Liver (tissue), 8 donors: ENCODE measurements at regions not wholly inside any gene's neighbourhood (a gene's known extent, or its start where the extent isn't known, plus 50 kb on each side); places are given as distances from the start of the nearest gene placed in this dataset.

Experiments used
- DNase-seq: peaks from one replicate; pipeline ENCODE4 v3.0.0-alpha.2; 2017; ENCODE audit warnings: low spot score
- H3K27ac ChIP-seq, 2 donors: one replicate each; pipeline ENCODE4 v1.7.0; 2013; ENCODE audit warnings: inconsistent platforms in 2 of 2, low read length in 2 of 2, control low read depth in 1 of 2, low read depth in 1 of 2, mild to moderate bottlenecking in 1 of 2
- H3K27me3 ChIP-seq, 4 donors: one replicate each; pipeline versions ENCODE4 v1.6.1 to v1.7.0; 2013; ENCODE audit warnings: low read length in 3 of 4, inconsistent platforms in 1 of 4, mild to moderate bottlenecking in 1 of 4, moderate library complexity in 1 of 4; ENCODE audit not compliant: control insufficient read depth in 4 of 4, insufficient read depth in 4 of 4
- H3K36me3 ChIP-seq, 4 donors: one replicate each; pipeline versions ENCODE4 v1.6.1 to v1.7.0; 2013; ENCODE audit warnings: low read length in 3 of 4, mild to moderate bottlenecking in 3 of 4, low read depth in 1 of 4, moderate library complexity in 1 of 4; ENCODE audit not compliant: control insufficient read depth in 4 of 4, insufficient read depth in 3 of 4
- H3K4me1 ChIP-seq, 4 donors: one replicate each; pipeline versions ENCODE4 v1.6.1 to v1.7.0; 2013; ENCODE audit warnings: low read length in 3 of 4, mild to moderate bottlenecking in 3 of 4, moderate library complexity in 1 of 4; ENCODE audit not compliant: control insufficient read depth in 4 of 4, insufficient read depth in 4 of 4
- H3K4me3 ChIP-seq, 3 donors: one replicate each; pipeline versions ENCODE4 v1.6.1 to v1.7.0; 2013; ENCODE audit warnings: low read length in 3 of 3, control low read depth in 1 of 3, low read depth in 1 of 3, mild to moderate bottlenecking in 1 of 3
- H3K9ac ChIP-seq, 2 donors: one replicate each; pipeline ENCODE4 v1.7.0; 2013; ENCODE audit warnings: low read length in 2 of 2, mild to moderate bottlenecking in 2 of 2, moderate library complexity in 2 of 2, control low read depth in 1 of 2, low read depth in 1 of 2
- H3K9me3 ChIP-seq, 4 donors: one replicate each; pipeline versions ENCODE4 v1.6.1 to v1.7.0; 2013; ENCODE audit warnings: low read length in 3 of 4; ENCODE audit not compliant: control insufficient read depth in 4 of 4
- EGR1 ChIP-seq, 2 donors: IDR thresholded peaks; 2 replicates each; pipeline ENCODE4 v1.6.1; 2016 to 2018; ENCODE audit warnings: antibody characterized with exemption in 2 of 2, low read depth in 2 of 2
- FOXA1 ChIP-seq: IDR thresholded peaks from 2 replicates; pipeline ENCODE4 v1.6.1; 2016; ENCODE audit warnings: antibody characterized with exemption
- FOXA2 ChIP-seq: IDR thresholded peaks from 2 replicates; pipeline ENCODE4 v1.6.1; 2016; ENCODE audit warnings: antibody characterized with exemption
- GABPA ChIP-seq, 2 donors: IDR thresholded peaks in 1 of 2; conservative IDR thresholded peaks in 1 of 2; 2 replicates each; pipeline ENCODE4 v1.6.1; 2016; ENCODE audit warnings: antibody characterized with exemption in 2 of 2, mild to moderate bottlenecking in 1 of 2, moderate library complexity in 1 of 2
- HNF4G ChIP-seq: IDR thresholded peaks from 2 replicates; pipeline ENCODE4 v1.6.1; 2016; ENCODE audit warnings: antibody characterized with exemption
- JUND ChIP-seq, 2 donors: IDR thresholded peaks; 2 replicates each; pipeline ENCODE4 v1.6.1; 2016; ENCODE audit warnings: antibody characterized with exemption in 2 of 2
- NR2F2 ChIP-seq: IDR thresholded peaks from 2 replicates; pipeline ENCODE4 v1.6.1; 2016; ENCODE audit warnings: antibody characterized with exemption
- RXRA ChIP-seq, 2 donors: IDR thresholded peaks; 2 replicates each; pipeline ENCODE4 v1.6.1; 2017 to 2018; ENCODE audit warnings: antibody characterized with exemption in 2 of 2, mild to moderate bottlenecking in 1 of 2
- TAF1 ChIP-seq: conservative IDR thresholded peaks from 2 replicates; pipeline ENCODE4 v1.6.1; 2016; ENCODE audit warnings: antibody characterized with exemption, mild to moderate bottlenecking
- YY1 ChIP-seq: IDR thresholded peaks from 2 replicates; pipeline ENCODE4 v1.6.1; 2016; ENCODE audit warnings: antibody characterized with exemption, mild to moderate bottlenecking
- WGBS: extraction: QIAGEN DNeasy Blood & Tissue Kit; methylation state at CpG from one replicate; pipeline ENCODE4 v1.1.7; 2013; 5-methylcytosine and 5-hydroxymethylcytosine counted together
- TF ChIP-seq, protein P1 (sequence below): IDR thresholded peaks from 2 replicates; pipeline ENCODE4 v1.6.1; 2016; ENCODE audit warnings: antibody characterized with exemption
- TF ChIP-seq, protein P2 (sequence below): IDR thresholded peaks from 2 replicates; pipeline ENCODE4 v1.6.1; 2016; ENCODE audit warnings: antibody characterized with exemption
- TF ChIP-seq, protein P3 (sequence below): IDR thresholded peaks from 2 replicates; pipeline ENCODE4 v1.6.1; 2016; ENCODE audit warnings: antibody characterized with exemption
- TF ChIP-seq, protein P4 (sequence below): fragments of 150-350 bp; IDR thresholded peaks from 2 replicates; pipeline ENCODE4 v1.5.1; 2017; ENCODE audit warnings: improper control_type of control experiment, low read depth, low read length; ENCODE audit not compliant: missing input control
- donor health status: healthy.
- donor health status: healthy.
- donor health status: healthy.
- donor health status: healthy.
- donor health status: healthy.

DNA sequence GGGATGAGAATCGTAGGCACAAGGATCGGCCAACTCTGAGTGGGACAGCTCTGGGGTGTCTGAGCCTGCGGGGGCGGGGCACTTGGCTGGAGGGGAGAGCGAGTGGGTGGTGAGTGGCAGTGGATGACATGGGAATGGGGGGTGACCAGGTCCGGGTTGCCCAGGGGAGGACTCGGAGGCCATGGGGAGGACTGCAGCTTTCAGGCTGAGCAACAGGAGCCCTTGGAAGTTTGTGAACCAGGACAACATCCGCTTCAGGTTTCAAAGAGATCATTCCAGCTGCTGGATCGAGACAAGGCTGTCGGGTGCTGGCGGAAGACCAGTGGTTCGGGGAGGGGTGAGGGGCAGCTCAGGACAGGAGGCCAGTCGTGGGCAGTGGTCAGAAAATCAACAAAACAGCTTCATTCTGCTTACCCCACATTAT lies 124.4 kb upstream of the IRF2BP2 start:
- 93% methylated on average over 13 of the region's 13 CpGs for WGBS
- H3K4me1 ChIP-seq = peaks cover 0 to 3% (median 0%) of the 10 kb centered on the region in 4 donors
- no peaks in the 10 kb centered on the region for H3K9me3 ChIP-seq
- H3K27ac ChIP-seq = no peak overlapping the region
- no peak for DNase-seq
- H3K4me3 ChIP-seq = no peak overlapping the region
- H3K27me3 ChIP-seq = no peaks in the 10 kb centered on the region
- no peak overlapping the region for H3K9ac ChIP-seq
- TF ChIP-seq, protein P1, sequence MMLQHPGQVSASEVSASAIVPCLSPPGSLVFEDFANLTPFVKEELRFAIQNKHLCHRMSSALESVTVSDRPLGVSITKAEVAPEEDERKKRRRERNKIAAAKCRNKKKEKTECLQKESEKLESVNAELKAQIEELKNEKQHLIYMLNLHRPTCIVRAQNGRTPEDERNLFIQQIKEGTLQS = no peak
- TF ChIP-seq JUND (IDR thresholded peaks at IDR 0.05) (no peak), RXRA (IDR thresholded peaks at IDR 0.05) (no peak), YY1 (no peak), FOXA2 (no peak), HNF4G (no peak), EGR1 (IDR thresholded peaks at IDR 0.05; ENCODE audit: low read depth in 2 of 2) (no peak)
- TF ChIP-seq, protein P2, sequence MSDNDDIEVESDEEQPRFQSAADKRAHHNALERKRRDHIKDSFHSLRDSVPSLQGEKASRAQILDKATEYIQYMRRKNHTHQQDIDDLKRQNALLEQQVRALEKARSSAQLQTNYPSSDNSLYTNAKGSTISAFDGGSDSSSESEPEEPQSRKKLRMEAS = no peak
- H3K36me3 ChIP-seq = no peaks in the 10 kb centered on the region

DNA sequence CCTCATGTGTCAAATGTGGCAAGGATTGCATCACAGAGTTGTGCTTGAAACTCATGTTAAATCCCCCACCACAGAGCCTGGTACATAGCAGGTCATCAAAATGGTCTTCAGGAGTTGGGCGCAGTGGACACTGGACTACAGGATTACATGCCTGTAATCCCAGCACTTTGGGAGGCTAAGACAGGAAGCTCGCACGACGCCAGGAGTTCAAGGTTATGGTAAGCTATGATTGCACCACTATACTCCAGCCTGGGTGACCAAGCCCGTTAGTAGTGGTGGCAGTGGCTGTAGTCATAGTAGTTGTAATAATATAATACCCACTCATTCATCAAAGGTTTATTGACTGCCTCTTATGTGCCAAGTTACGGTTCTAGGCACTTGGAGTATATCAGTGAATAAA lies 123.4 kb upstream of the IRF2BP2 start:
- DNase-seq = no peak
- Histone ChIP-seq H3K27ac (no peak overlapping the region), H3K4me3 (no peak overlapping the region), H3K9me3 (no peaks in the 10 kb centered on the region), H3K36me3 (no peaks in the 10 kb centered on the region), H3K9ac (no peak overlapping the region), H3K27me3 (no peaks in the 10 kb centered on the region), H3K4me1 (peaks cover 0 to 3% (median 0%) of the 10 kb centered on the region in 4 donors)
- TF ChIP-seq, protein P3, sequence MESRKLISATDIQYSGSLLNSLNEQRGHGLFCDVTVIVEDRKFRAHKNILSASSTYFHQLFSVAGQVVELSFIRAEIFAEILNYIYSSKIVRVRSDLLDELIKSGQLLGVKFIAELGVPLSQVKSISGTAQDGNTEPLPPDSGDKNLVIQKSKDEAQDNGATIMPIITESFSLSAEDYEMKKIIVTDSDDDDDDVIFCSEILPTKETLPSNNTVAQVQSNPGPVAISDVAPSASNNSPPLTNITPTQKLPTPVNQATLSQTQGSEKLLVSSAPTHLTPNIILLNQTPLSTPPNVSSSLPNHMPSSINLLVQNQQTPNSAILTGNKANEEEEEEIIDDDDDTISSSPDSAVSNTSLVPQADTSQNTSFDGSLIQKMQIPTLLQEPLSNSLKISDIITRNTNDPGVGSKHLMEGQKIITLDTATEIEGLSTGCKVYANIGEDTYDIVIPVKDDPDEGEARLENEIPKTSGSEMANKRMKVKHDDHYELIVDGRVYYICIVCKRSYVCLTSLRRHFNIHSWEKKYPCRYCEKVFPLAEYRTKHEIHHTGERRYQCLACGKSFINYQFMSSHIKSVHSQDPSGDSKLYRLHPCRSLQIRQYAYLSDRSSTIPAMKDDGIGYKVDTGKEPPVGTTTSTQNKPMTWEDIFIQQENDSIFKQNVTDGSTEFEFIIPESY = no peak
- TF ChIP-seq YY1 = no peak
- TF ChIP-seq, protein P4, sequence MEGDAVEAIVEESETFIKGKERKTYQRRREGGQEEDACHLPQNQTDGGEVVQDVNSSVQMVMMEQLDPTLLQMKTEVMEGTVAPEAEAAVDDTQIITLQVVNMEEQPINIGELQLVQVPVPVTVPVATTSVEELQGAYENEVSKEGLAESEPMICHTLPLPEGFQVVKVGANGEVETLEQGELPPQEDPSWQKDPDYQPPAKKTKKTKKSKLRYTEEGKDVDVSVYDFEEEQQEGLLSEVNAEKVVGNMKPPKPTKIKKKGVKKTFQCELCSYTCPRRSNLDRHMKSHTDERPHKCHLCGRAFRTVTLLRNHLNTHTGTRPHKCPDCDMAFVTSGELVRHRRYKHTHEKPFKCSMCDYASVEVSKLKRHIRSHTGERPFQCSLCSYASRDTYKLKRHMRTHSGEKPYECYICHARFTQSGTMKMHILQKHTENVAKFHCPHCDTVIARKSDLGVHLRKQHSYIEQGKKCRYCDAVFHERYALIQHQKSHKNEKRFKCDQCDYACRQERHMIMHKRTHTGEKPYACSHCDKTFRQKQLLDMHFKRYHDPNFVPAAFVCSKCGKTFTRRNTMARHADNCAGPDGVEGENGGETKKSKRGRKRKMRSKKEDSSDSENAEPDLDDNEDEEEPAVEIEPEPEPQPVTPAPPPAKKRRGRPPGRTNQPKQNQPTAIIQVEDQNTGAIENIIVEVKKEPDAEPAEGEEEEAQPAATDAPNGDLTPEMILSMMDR = no peak
- TF ChIP-seq TAF1 = no peak
- no peak for TF ChIP-seq FOXA2
- TF ChIP-seq EGR1 (IDR thresholded peaks at IDR 0.05; ENCODE audit: low read depth in 2 of 2) = no peak
- 88% methylated on average over 6 of the region's 6 CpGs for WGBS

DNA sequence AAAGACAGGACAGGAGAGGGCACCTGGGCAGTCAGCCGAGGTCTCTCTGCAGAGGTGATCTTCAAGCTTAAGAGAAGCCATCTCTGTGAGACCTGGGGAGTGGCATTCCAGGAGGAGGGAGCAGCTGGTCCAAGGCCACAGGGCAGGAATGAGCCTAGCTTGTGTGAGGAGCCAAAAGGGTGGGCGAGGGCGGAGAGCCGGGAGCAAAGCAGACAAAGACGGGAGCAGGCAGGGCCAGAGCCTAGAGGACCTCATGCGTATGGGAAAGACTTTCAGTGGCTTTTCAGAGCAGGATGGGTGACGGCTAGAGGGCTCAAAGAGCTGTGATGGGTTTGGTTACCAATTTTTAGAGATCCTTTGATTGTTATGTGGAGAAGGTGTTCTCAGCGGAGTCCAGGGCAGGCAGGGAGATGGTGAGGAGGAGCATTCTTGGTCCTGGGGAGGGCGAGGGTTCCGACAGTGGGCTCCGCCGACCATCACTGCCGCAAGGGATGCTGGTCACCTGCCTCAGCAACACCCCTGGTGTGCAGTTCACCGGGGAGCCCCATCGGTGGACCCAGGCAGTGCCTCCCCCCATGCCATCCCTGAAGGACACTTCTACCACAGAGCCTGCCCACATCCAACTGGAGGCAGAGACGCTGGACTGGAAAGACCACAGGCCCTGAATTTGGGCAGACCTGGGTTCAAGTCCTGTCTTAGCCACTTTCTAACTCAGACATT lies 122.9 kb upstream of the IRF2BP2 start:
- Histone ChIP-seq H3K9me3 (no peaks in the 10 kb centered on the region), H3K4me1 (peaks cover 0 to 3% (median 0%) of the 10 kb centered on the region in 4 donors), H3K36me3 (no peaks in the 10 kb centered on the region), H3K27ac (no peak overlapping the region), H3K4me3 (no peak overlapping the region), H3K9ac (no peak overlapping the region), H3K27me3 (no peaks in the 10 kb centered on the region)
- DNase-seq = no peak
- 97% methylated on average over 16 of the region's 16 CpGs for WGBS
- TF ChIP-seq FOXA2 (no peak), FOXA1 (no peak), JUND (IDR thresholded peaks at IDR 0.05) (no peak), TAF1 (no peak), NR2F2 (no peak), GABPA (IDR thresholded peaks at IDR 0.05 in 1 of 2, conservative IDR thresholded peaks at IDR 0.05 in 1 of 2) (no peak)
- TF ChIP-seq, protein P1 = no peak
